Erythroblast (primary cell): ENCODE measurements at regions not wholly inside any gene's neighbourhood (a gene's known extent, or its start where the extent isn't known, plus 50 kb on each side); places are given as distances from the start of the nearest gene placed in this dataset.

Source experiments
- GATA1 ChIP-seq: IDR thresholded peaks from 2 replicates; pipeline ENCODE4 v1.6.1; 2011; ENCODE audit warnings: low read depth, mild to moderate bottlenecking, control low read depth, low read length, moderate library complexity
- POLR2A ChIP-seq: IDR thresholded peaks from 2 replicates; pipeline ENCODE4 v1.6.1; 2011; ENCODE audit warnings: mild to moderate bottlenecking, low read length

- TF ChIP-seq POLR2A (no peak), GATA1 (no peak)
Observed at GRCh38 chr4:162285753-162286152, 122.0 kb upstream of the FSTL5 start.
